ENCODE measurements at regions not wholly inside any gene's neighbourhood (a gene's known extent, or its start where the extent isn't known, plus 50 kb on each side); places are given as distances from the start of the nearest gene placed in this dataset.

- Histone ChIP-seq H3K9me3 (ENCODE audit: insufficient read depth, low read length, severe bottlenecking) (no peaks in the 10 kb centered on the region), H3K27me3 (ENCODE audit: insufficient read depth, low read length, poor library complexity) (no peaks in the 10 kb centered on the region), H3K9ac (ENCODE audit: low read depth, low read length) (no peak overlapping the region), H3K4me3 (ENCODE audit: low read depth in 1 of 2, low read length in 2 of 2) (no peak overlapping the region), H3K27ac (ENCODE audit: low read length) (no peak overlapping the region), H3K4me2 (ENCODE audit: insufficient read depth, low read length) (no peak overlapping the region), H3K4me1 (ENCODE audit: insufficient read depth, low read length) (no peaks in the 10 kb centered on the region), H4K20me1 (ENCODE audit: insufficient read depth, low read length) (no peaks in the 10 kb centered on the region), H3K36me3 (ENCODE audit: insufficient read depth, low read length) (no peaks in the 10 kb centered on the region), H2AFZ (ENCODE audit: low read depth, low read length) (no peak overlapping the region), H3K79me2 (ENCODE audit: insufficient read depth, low read length) (no peaks in the 10 kb centered on the region)
- ATAC-seq (ENCODE audit: insufficient read depth, low read depth) = no peak
- no peak for TF ChIP-seq CTCF (IDR thresholded peaks at IDR 0.05; ENCODE audit: borderline replicate concordance, extremely low read depth, low read length, poor library complexity, severe bottlenecking)
- TF ChIP-seq EZH2 (IDR thresholded peaks at IDR 0.05; ENCODE audit: borderline replicate concordance, low read depth, low read length, severe bottlenecking) = no peak
- no peak for DNase-seq
These were observed 558.3 kb downstream of the GALC start for GRCh38 chr14:87434680-87435079.

GRCh38 chr14:87434011-87434410 is 559.0 kb downstream of the GALC start:
- no peak for DNase-seq
- no peaks in the 10 kb centered on the region for H3K79me2 ChIP-seq (ENCODE audit: insufficient read depth, low read length)
- no peak overlapping the region for H3K4me2 ChIP-seq (ENCODE audit: insufficient read depth, low read length)
- no peaks in the 10 kb centered on the region for H3K36me3 ChIP-seq (ENCODE audit: insufficient read depth, low read length)
- H3K27ac ChIP-seq (ENCODE audit: low read length) = no peak overlapping the region
- H3K27me3 ChIP-seq (ENCODE audit: insufficient read depth, low read length, poor library complexity) = no peaks in the 10 kb centered on the region
- TF ChIP-seq EZH2 (IDR thresholded peaks at IDR 0.05; ENCODE audit: borderline replicate concordance, low read depth, low read length, severe bottlenecking) = no peak
- no peak for TF ChIP-seq CTCF (IDR thresholded peaks at IDR 0.05; ENCODE audit: borderline replicate concordance, extremely low read depth, low read length, poor library complexity, severe bottlenecking)
- no peaks in the 10 kb centered on the region for H4K20me1 ChIP-seq (ENCODE audit: insufficient read depth, low read length)
- no peak overlapping the region for H2AFZ ChIP-seq (ENCODE audit: low read depth, low read length)
- ATAC-seq (ENCODE audit: insufficient read depth, low read depth) = no peak
- no peaks in the 10 kb centered on the region for H3K9me3 ChIP-seq (ENCODE audit: insufficient read depth, low read length, severe bottlenecking)
- H3K9ac ChIP-seq (ENCODE audit: low read depth, low read length) = no peak overlapping the region
- no peak overlapping the region for H3K4me3 ChIP-seq (ENCODE audit: low read depth in 1 of 2, low read length in 2 of 2)
- H3K4me1 ChIP-seq (ENCODE audit: insufficient read depth, low read length) = no peaks in the 10 kb centered on the region

GRCh38 chr14:87432698-87433097 is 560.3 kb downstream of the GALC start:
- no peak for DNase-seq
- H3K27me3 ChIP-seq (ENCODE audit: insufficient read depth, low read length, poor library complexity) = no peaks in the 10 kb centered on the region
- no peak overlapping the region for H3K9ac ChIP-seq (ENCODE audit: low read depth, low read length)
- no peak overlapping the region for H3K27ac ChIP-seq (ENCODE audit: low read length)
- no peak overlapping the region for H3K4me3 ChIP-seq (ENCODE audit: low read depth in 1 of 2, low read length in 2 of 2)
- H3K4me2 ChIP-seq (ENCODE audit: insufficient read depth, low read length) = no peak overlapping the region
- H3K9me3 ChIP-seq (ENCODE audit: insufficient read depth, low read length, severe bottlenecking) = no peaks in the 10 kb centered on the region
- H3K79me2 ChIP-seq (ENCODE audit: insufficient read depth, low read length) = no peaks in the 10 kb centered on the region
- H3K4me1 ChIP-seq (ENCODE audit: insufficient read depth, low read length) = no peaks in the 10 kb centered on the region
- no peak overlapping the region for H2AFZ ChIP-seq (ENCODE audit: low read depth, low read length)
- no peaks in the 10 kb centered on the region for H4K20me1 ChIP-seq (ENCODE audit: insufficient read depth, low read length)
- ATAC-seq (ENCODE audit: insufficient read depth, low read depth) = no peak
- H3K36me3 ChIP-seq (ENCODE audit: insufficient read depth, low read length) = no peaks in the 10 kb centered on the region
- TF ChIP-seq CTCF (IDR thresholded peaks at IDR 0.05; ENCODE audit: borderline replicate concordance, extremely low read depth, low read length, poor library complexity, severe bottlenecking) = no peak
- no peak for TF ChIP-seq EZH2 (IDR thresholded peaks at IDR 0.05; ENCODE audit: borderline replicate concordance, low read depth, low read length, severe bottlenecking)

- no peaks in the 10 kb centered on the region for H3K27me3 ChIP-seq (ENCODE audit: insufficient read depth, low read length, poor library complexity)
- H2AFZ ChIP-seq (ENCODE audit: low read depth, low read length) = no peak overlapping the region
- no peak for DNase-seq
- H3K4me3 ChIP-seq (ENCODE audit: low read depth in 1 of 2, low read length in 2 of 2) = no peak overlapping the region
- no peak overlapping the region for H3K9ac ChIP-seq (ENCODE audit: low read depth, low read length)
- no peak for ATAC-seq (ENCODE audit: insufficient read depth, low read depth)
- H3K4me2 ChIP-seq (ENCODE audit: insufficient read depth, low read length) = no peak overlapping the region
- no peak for TF ChIP-seq EZH2 (IDR thresholded peaks at IDR 0.05; ENCODE audit: borderline replicate concordance, low read depth, low read length, severe bottlenecking)
- no peak for TF ChIP-seq CTCF (IDR thresholded peaks at IDR 0.05; ENCODE audit: borderline replicate concordance, extremely low read depth, low read length, poor library complexity, severe bottlenecking)
- H3K27ac ChIP-seq (ENCODE audit: low read length) = no peak overlapping the region
- no peaks in the 10 kb centered on the region for H3K79me2 ChIP-seq (ENCODE audit: insufficient read depth, low read length)
- H3K4me1 ChIP-seq (ENCODE audit: insufficient read depth, low read length) = no peaks in the 10 kb centered on the region
- H3K9me3 ChIP-seq (ENCODE audit: insufficient read depth, low read length, severe bottlenecking) = no peaks in the 10 kb centered on the region
- H3K36me3 ChIP-seq (ENCODE audit: insufficient read depth, low read length) = no peaks in the 10 kb centered on the region
- H4K20me1 ChIP-seq (ENCODE audit: insufficient read depth, low read length) = no peaks in the 10 kb centered on the region
These were observed 562.2 kb downstream of the GALC start for GRCh38 chr14:87430810-87431209.
